GM23338 (cell line): ENCODE measurements at regions not wholly inside any gene's neighbourhood (a gene's known extent, or its start where the extent isn't known, plus 50 kb on each side); places are given as distances from the start of the nearest gene placed in this dataset.
A peak's percentile ranks its signal among the peaks of the same experiment; 100 is the strongest.

Experiments
- ATAC-seq: fragments of 200-7000 bp; cut with Tn5 transposase; 3 replicates; pipeline ENCODE4 v1.9.1; 2020
- DNase-seq: peaks from one replicate; pipeline ENCODE4 v3.0.0-alpha.2; 2015; ENCODE audit warnings: low spot score
- H2AFZ ChIP-seq: fragments of 200-600 bp; sonication (generic); 2 replicates; pipeline ENCODE4 v1.8.0; 2016; ENCODE audit warnings: antibody characterized with exemption, mild to moderate bottlenecking, moderate library complexity
- H3F3A ChIP-seq: fragments of 200-600 bp; sonication (generic); replicated peaks from 2 replicates; pipeline ENCODE4 v1.8.0; 2017; ENCODE audit warnings: antibody characterized with exemption, mixed run types, low read depth
- H3K27ac ChIP-seq: fragments of 200-600 bp; sonication (generic); 2 replicates; pipeline ENCODE4 v1.6.1; 2016; ENCODE audit warnings: low read depth
- H3K27me3 ChIP-seq: fragments of 200-600 bp; sonication (generic); 2 replicates; pipeline ENCODE4 v1.8.0; 2016; ENCODE audit warnings: mild to moderate bottlenecking, mixed run types, moderate library complexity; ENCODE audit not compliant: insufficient read depth
- H3K36me3 ChIP-seq: fragments of 200-600 bp; sonication (generic); 2 replicates; pipeline ENCODE4 v1.8.0; 2016; ENCODE audit warnings: mild to moderate bottlenecking; ENCODE audit not compliant: insufficient read depth
- H3K4me1 ChIP-seq: fragments of 200-600 bp; sonication (generic); 2 replicates; pipeline ENCODE4 v1.8.0; 2016; ENCODE audit warnings: mild to moderate bottlenecking, moderate library complexity; ENCODE audit not compliant: insufficient read depth
- H3K4me2 ChIP-seq: fragments of 200-600 bp; sonication (generic); 2 replicates; pipeline ENCODE4 v1.7.1; 2017; ENCODE audit warnings: mixed run types
- H3K4me3 ChIP-seq: fragments of 200-600 bp; sonication (generic); 2 replicates; pipeline ENCODE4 v1.6.1; 2016; ENCODE audit warnings: mixed run types
- H3K79me2 ChIP-seq: fragments of 200-600 bp; sonication (generic); replicated peaks from 2 replicates; pipeline ENCODE4 v1.8.0; 2017; ENCODE audit warnings: mild to moderate bottlenecking; ENCODE audit not compliant: insufficient read depth
- H3K9me2 ChIP-seq: fragments of 200-600 bp; sonication (generic); 2 replicates; pipeline ENCODE4 v1.8.0; 2017; ENCODE audit not compliant: insufficient read depth
- H4K20me1 ChIP-seq: fragments of 200-600 bp; sonication (generic); replicated peaks from 2 replicates; pipeline ENCODE4 v1.8.0; 2017; ENCODE audit warnings: mild to moderate bottlenecking; ENCODE audit not compliant: insufficient read depth
- H3K27ac Mint-ChIP-seq: 2 replicates; pipeline ENCODE4 v1.8.0; 2020; ENCODE audit warnings: inconsistent platforms, mild to moderate bottlenecking, moderate library complexity, mixed read lengths
- H3K27me3 Mint-ChIP-seq: 3 replicates; pipeline ENCODE4 v1.8.0; 2022; ENCODE audit warnings: low read depth, mild to moderate bottlenecking, moderate library complexity, mixed read lengths, inconsistent platforms; ENCODE audit not compliant: insufficient read depth, poor library complexity
- H3K36me3 Mint-ChIP-seq: 3 replicates; pipeline ENCODE4 v1.8.0; 2021; ENCODE audit warnings: low read depth, mild to moderate bottlenecking, inconsistent platforms, moderate library complexity, mixed read lengths
- H3K4me1 Mint-ChIP-seq: 3 replicates; pipeline ENCODE4 v1.8.0; 2020; ENCODE audit warnings: mild to moderate bottlenecking, inconsistent platforms, mixed read lengths
- H3K4me3 Mint-ChIP-seq: 3 replicates; pipeline ENCODE4 v1.8.0; 2021; ENCODE audit warnings: moderate library complexity, mild to moderate bottlenecking, inconsistent platforms, mixed read lengths
- H3K9me3 Mint-ChIP-seq: 3 replicates; pipeline ENCODE4 v1.8.0; 2020; ENCODE audit warnings: moderate library complexity, mild to moderate bottlenecking, inconsistent platforms, mixed read lengths
- CREB1 ChIP-seq: fragments of 250-450 bp; sonication (Bioruptor Pico); IDR thresholded peaks from 2 replicates; pipeline ENCODE4 v1.5.0; 2020; ENCODE audit warnings: low read depth, mild to moderate bottlenecking, moderate library complexity
- EZH2 ChIP-seq: fragments of 200-600 bp; sonication (generic); IDR thresholded peaks from one replicate; pipeline ENCODE4 v1.8.0; 2017; ENCODE audit warnings: antibody characterized with exemption, mild to moderate bottlenecking, low read depth; ENCODE audit not compliant: unreplicated experiment
- JUNB ChIP-seq: IDR thresholded peaks from one replicate; pipeline ENCODE4 v1.6.1; 2016; ENCODE audit warnings: antibody characterized with exemption; ENCODE audit not compliant: unreplicated experiment
- POLR2AphosphoS5 ChIP-seq: IDR thresholded peaks from 2 replicates; pipeline ENCODE4 v1.6.1; 2016; ENCODE audit warnings: antibody characterized with exemption, low read depth
- STAT1 ChIP-seq: IDR thresholded peaks from one replicate; pipeline ENCODE4 v1.6.1; 2016; ENCODE audit warnings: antibody characterized with exemption; ENCODE audit not compliant: unreplicated experiment
- ZNF331 ChIP-seq: fragments of 250-450 bp; sonication (Bioruptor Pico); IDR thresholded peaks from 2 replicates; pipeline ENCODE4 v1.5.0; 2020; ENCODE audit warnings: low read depth, mild to moderate bottlenecking, moderate library complexity
- TF ChIP-seq, protein P1 (sequence below): IDR thresholded peaks from 2 replicates; pipeline ENCODE4 v1.6.1; 2016; ENCODE audit warnings: antibody characterized with exemption
- TF ChIP-seq, protein P2 (sequence below), 2 experiments: fragments of 200-600 bp in 1 of 2; sonication (generic) in 1 of 2; conservative IDR thresholded peaks; 2 replicates each; pipeline versions ENCODE4 v1.5.1 to v1.6.1; 2016 to 2017; ENCODE audit warnings: antibody characterized with exemption in 2 of 2, low read depth in 2 of 2, mild to moderate bottlenecking in 2 of 2, moderate library complexity in 1 of 2
- TF ChIP-seq, protein P3 (sequence below): fragments of 250-450 bp; sonication (Bioruptor Pico); IDR thresholded peaks from 2 replicates; pipeline ENCODE4 v1.5.0; 2020; ENCODE audit warnings: mild to moderate bottlenecking, moderate library complexity

DNA sequence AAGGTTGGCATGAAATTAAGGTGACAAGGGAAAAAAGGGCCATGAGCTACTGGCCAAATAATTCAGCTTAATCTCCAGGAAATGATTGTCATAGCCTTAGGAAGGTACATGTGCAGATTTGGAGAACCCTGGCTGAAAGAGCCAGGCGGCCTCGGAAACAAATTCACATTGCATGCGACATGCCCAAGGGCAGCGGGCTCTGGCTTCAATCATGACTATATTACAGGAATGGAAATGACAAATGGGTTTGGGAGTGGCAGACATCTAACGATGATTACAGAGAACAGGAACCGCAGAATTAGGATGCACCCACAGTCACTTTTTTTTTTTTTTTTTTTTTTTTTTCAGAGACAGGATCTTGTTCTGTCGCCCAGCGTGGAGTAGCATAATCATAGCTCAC lies 112.4 kb upstream of the SALL4 start:
- Mint-ChIP-seq H3K27ac (peak overlapping the region; percentile 52; the same call in 1 of the 2 replicates), H3K4me1 (peaks cover 44% of the 10 kb centered on the region), H3K9me3 (no peaks in the 10 kb centered on the region), H3K27me3 (peaks cover 7% of the 10 kb centered on the region), H3K4me3 (no peak overlapping the region), H3K36me3 (no peaks in the 10 kb centered on the region; the same call in 2 of the 3 replicates)
- Histone ChIP-seq H3K36me3 (no peaks in the 10 kb centered on the region), H3K79me2 (no peaks in the 10 kb centered on the region), H3K9me2 (no peaks in the 10 kb centered on the region), H3K27me3 (no peaks in the 10 kb centered on the region), H3F3A (peaks cover 3% of the 10 kb centered on the region; the same call in 1 of the 2 replicates), H3K27ac (no peak overlapping the region), H3K4me3 (no peak overlapping the region), H3K4me2 (no peak overlapping the region), H4K20me1 (no peaks in the 10 kb centered on the region), H2AFZ (no peak overlapping the region), H3K4me1 (peaks cover 29% of the 10 kb centered on the region)
- TF ChIP-seq ZNF331 (CRISPR knock-in tag) (no peak), EZH2 (no peak), JUNB (no peak), POLR2AphosphoS5 (no peak)
- TF ChIP-seq, protein P1, sequence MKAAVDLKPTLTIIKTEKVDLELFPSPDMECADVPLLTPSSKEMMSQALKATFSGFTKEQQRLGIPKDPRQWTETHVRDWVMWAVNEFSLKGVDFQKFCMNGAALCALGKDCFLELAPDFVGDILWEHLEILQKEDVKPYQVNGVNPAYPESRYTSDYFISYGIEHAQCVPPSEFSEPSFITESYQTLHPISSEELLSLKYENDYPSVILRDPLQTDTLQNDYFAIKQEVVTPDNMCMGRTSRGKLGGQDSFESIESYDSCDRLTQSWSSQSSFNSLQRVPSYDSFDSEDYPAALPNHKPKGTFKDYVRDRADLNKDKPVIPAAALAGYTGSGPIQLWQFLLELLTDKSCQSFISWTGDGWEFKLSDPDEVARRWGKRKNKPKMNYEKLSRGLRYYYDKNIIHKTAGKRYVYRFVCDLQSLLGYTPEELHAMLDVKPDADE = no peak
- TF ChIP-seq, protein P2, sequence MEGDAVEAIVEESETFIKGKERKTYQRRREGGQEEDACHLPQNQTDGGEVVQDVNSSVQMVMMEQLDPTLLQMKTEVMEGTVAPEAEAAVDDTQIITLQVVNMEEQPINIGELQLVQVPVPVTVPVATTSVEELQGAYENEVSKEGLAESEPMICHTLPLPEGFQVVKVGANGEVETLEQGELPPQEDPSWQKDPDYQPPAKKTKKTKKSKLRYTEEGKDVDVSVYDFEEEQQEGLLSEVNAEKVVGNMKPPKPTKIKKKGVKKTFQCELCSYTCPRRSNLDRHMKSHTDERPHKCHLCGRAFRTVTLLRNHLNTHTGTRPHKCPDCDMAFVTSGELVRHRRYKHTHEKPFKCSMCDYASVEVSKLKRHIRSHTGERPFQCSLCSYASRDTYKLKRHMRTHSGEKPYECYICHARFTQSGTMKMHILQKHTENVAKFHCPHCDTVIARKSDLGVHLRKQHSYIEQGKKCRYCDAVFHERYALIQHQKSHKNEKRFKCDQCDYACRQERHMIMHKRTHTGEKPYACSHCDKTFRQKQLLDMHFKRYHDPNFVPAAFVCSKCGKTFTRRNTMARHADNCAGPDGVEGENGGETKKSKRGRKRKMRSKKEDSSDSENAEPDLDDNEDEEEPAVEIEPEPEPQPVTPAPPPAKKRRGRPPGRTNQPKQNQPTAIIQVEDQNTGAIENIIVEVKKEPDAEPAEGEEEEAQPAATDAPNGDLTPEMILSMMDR (conservative IDR thresholded peaks at IDR 0.05; ENCODE audit: low read depth in 2 of 2) = no peak
- DNase-seq (no peak), ATAC-seq (no peak)

DNA sequence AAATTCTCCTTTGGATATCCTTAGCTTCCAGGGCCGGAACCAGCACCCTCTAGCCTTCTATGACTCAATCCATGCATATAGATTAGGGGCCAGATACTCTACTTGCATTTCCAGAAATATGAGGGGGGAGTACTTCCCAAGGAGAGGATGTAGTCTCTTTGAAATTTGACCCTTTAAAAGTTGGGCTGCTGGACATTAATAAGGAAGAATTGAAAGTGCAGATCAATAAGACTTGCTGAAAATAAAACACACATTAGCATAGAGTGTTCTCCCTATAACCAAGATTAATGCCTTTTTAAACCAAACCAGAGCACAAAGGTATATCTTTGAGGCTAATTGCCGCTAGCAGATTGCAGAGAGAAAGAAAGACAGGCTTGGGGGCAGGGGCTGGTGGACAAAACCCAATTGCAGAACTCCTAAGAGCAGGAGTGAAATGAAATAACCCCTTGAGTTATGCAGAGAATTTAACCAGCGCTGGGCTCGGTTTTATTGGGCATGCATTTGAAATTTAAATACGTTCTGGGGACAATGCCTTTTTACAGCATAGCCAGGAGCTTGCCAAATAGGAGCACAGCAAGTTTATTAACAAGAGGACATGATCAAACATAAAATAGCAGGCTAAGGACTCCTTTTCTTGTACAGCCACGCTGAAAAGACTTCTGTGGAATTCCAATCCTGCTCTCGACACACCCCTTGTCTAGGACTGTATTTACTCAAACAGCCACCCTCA lies 108.2 kb upstream of the SALL4 start:
- Mint-ChIP-seq H3K4me3 (peak overlapping the region; percentile 44), H3K27ac (peak overlapping the region; percentile 28)
- H2AFZ ChIP-seq = no peak overlapping the region
- no peak for TF ChIP-seq STAT1
- TF ChIP-seq, protein P3, sequence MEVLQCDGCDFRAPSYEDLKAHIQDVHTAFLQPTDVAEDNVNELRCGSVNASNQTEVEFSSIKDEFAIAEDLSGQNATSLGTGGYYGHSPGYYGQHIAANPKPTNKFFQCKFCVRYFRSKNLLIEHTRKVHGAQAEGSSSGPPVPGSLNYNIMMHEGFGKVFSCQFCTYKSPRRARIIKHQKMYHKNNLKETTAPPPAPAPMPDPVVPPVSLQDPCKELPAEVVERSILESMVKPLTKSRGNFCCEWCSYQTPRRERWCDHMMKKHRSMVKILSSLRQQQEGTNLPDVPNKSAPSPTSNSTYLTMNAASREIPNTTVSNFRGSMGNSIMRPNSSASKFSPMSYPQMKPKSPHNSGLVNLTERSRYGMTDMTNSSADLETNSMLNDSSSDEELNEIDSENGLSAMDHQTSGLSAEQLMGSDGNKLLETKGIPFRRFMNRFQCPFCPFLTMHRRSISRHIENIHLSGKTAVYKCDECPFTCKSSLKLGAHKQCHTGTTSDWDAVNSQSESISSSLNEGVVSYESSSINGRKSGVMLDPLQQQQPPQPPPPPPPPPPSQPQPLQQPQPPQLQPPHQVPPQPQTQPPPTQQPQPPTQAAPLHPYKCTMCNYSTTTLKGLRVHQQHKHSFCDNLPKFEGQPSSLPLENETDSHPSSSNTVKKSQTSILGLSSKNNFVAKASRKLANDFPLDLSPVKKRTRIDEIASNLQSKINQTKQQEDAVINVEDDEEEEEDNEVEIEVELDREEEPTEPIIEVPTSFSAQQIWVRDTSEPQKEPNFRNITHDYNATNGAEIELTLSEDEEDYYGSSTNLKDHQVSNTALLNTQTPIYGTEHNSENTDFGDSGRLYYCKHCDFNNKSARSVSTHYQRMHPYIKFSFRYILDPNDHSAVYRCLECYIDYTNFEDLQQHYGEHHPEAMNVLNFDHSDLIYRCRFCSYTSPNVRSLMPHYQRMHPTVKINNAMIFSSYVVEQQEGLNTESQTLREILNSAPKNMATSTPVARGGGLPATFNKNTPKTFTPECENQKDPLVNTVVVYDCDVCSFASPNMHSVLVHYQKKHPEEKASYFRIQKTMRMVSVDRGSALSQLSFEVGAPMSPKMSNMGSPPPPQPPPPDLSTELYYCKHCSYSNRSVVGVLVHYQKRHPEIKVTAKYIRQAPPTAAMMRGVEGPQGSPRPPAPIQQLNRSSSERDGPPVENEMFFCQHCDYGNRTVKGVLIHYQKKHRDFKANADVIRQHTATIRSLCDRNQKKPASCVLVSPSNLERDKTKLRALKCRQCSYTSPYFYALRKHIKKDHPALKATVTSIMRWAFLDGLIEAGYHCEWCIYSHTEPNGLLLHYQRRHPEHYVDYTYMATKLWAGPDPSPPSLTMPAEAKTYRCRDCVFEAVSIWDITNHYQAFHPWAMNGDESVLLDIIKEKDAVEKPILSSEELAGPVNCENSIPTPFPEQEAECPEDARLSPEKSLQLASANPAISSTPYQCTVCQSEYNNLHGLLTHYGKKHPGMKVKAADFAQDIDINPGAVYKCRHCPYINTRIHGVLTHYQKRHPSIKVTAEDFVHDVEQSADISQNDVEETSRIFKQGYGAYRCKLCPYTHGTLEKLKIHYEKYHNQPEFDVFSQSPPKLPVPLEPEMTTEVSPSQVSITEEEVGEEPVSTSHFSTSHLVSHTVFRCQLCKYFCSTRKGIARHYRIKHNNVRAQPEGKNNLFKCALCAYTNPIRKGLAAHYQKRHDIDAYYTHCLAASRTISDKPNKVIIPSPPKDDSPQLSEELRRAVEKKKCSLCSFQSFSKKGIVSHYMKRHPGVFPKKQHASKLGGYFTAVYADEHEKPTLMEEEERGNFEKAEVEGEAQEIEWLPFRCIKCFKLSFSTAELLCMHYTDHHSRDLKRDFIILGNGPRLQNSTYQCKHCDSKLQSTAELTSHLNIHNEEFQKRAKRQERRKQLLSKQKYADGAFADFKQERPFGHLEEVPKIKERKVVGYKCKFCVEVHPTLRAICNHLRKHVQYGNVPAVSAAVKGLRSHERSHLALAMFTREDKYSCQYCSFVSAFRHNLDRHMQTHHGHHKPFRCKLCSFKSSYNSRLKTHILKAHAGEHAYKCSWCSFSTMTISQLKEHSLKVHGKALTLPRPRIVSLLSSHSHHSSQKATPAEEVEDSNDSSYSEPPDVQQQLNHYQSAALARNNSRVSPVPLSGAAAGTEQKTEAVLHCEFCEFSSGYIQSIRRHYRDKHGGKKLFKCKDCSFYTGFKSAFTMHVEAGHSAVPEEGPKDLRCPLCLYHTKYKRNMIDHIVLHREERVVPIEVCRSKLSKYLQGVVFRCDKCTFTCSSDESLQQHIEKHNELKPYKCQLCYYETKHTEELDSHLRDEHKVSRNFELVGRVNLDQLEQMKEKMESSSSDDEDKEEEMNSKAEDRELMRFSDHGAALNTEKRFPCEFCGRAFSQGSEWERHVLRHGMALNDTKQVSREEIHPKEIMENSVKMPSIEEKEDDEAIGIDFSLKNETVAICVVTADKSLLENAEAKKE = no peak
- TF ChIP-seq CREB1 (CRISPR knock-in tag) = no peak
- no peak for TF ChIP-seq EZH2
- TF ChIP-seq, protein P2 (conservative IDR thresholded peaks at IDR 0.05; ENCODE audit: low read depth in 2 of 2) = no peak

More for the DNA sequence above, 108.2 kb upstream of the SALL4 start:
- H3K27ac ChIP-seq = peak overlapping the region; percentile 74
- H3K9me2 ChIP-seq = no peaks in the 10 kb centered on the region
- H3K4me2 ChIP-seq = peak overlapping the region; percentile 67
- H3K27me3 ChIP-seq = no peaks in the 10 kb centered on the region
- H3F3A ChIP-seq = 0 out of 2 replicates have a peak, but pooled peaks cover 3% of the 10 kb centered on the region
- H3K36me3 ChIP-seq = no peaks in the 10 kb centered on the region
- ATAC-seq = peak; percentile 64
- H3K4me1 ChIP-seq = peaks cover 27% of the 10 kb centered on the region
- peaks cover 14% of the 10 kb centered on the region for H3K27me3 Mint-ChIP-seq
- H3K9me3 Mint-ChIP-seq = no peaks in the 10 kb centered on the region
- H3K79me2 ChIP-seq = no peaks in the 10 kb centered on the region
- peak overlapping the region; percentile 19 for H3K4me3 ChIP-seq
- H4K20me1 ChIP-seq = no peaks in the 10 kb centered on the region
- peaks cover 35% of the 10 kb centered on the region for H3K4me1 Mint-ChIP-seq
- no peaks in the 10 kb centered on the region; the same call in 2 of the 3 replicates for H3K36me3 Mint-ChIP-seq
- DNase-seq = peak; percentile 65
